ENCODE measurements at regions not wholly inside any gene's neighbourhood (a gene's known extent, or its start where the extent isn't known, plus 50 kb on each side); places are given as distances from the start of the nearest gene placed in this dataset.

- intact Hi-C loops (cut with micrococcal nuclease; ENCODE audit: unreplicated experiment), result no loop called here
- Histone ChIP-seq H3K36me3 (ENCODE audit: insufficient read depth, low read length, poor library complexity, severe bottlenecking) (no peaks in the 10 kb centered on the region), H3K27me3 (replicated peaks; ENCODE audit: insufficient read depth, low read depth, low read length, poor library complexity) (peaks cover 4% of the 10 kb centered on the region), H3K9me3 (ENCODE audit: low read depth, low read length, poor library complexity, severe bottlenecking) (no peaks in the 10 kb centered on the region), H3K27ac (ENCODE audit: low read depth, low read length, poor library complexity, severe bottlenecking) (no peak overlapping the region), H3K4me1 (ENCODE audit: insufficient read depth, low read length, poor library complexity, severe bottlenecking) (no peaks in the 10 kb centered on the region), H3K4me3 (ENCODE audit: low read depth, low read length, poor library complexity, severe bottlenecking) (no peak overlapping the region)
- no peak for TF ChIP-seq EZH2 (IDR thresholded peaks at IDR 0.05; ENCODE audit: borderline replicate concordance, low read depth, low read length, poor library complexity, severe bottlenecking)
- TF ChIP-seq CTCF (conservative IDR thresholded peaks at IDR 0.05; ENCODE audit: low read depth, low read length), result no peak
- BruUV-seq (replicated peaks), result no TSS peak
- ChIA-PET POLR2A (ENCODE audit: low non-redundant PET) (no interaction called here), CTCF (no interaction called here)
- DNase-seq (ENCODE audit: low spot score), result peak; percentile 15
Observed at GRCh38 chr2:120550282-120550681, 185.4 kb upstream of the GLI2 start.

GRCh38 chr2:120550893-120551446 lies 184.7 kb upstream of the GLI2 start:
- ChIA-PET POLR2A (ENCODE audit: low non-redundant PET) (no interaction called here), CTCF (no interaction called here)
- H3K36me3 ChIP-seq (ENCODE audit: insufficient read depth, low read length, poor library complexity, severe bottlenecking), result no peaks in the 10 kb centered on the region
- no peak for TF ChIP-seq CTCF (conservative IDR thresholded peaks at IDR 0.05; ENCODE audit: low read depth, low read length)
- H3K4me3 ChIP-seq (ENCODE audit: low read depth, low read length, poor library complexity, severe bottlenecking), result no peak overlapping the region
- no peaks in the 10 kb centered on the region for H3K9me3 ChIP-seq (ENCODE audit: low read depth, low read length, poor library complexity, severe bottlenecking)
- no TSS peak for BruUV-seq (replicated peaks)
- no peaks in the 10 kb centered on the region for H3K4me1 ChIP-seq (ENCODE audit: insufficient read depth, low read length, poor library complexity, severe bottlenecking)
- peaks cover 4% of the 10 kb centered on the region for H3K27me3 ChIP-seq (replicated peaks; ENCODE audit: insufficient read depth, low read depth, low read length, poor library complexity)
- intact Hi-C loops (cut with micrococcal nuclease; ENCODE audit: unreplicated experiment), result no loop called here
- no peak for DNase-seq (ENCODE audit: low spot score)
- H3K27ac ChIP-seq (ENCODE audit: low read depth, low read length, poor library complexity, severe bottlenecking), result no peak overlapping the region

GRCh38 chr2:120551522-120551921 lies 184.1 kb upstream of the GLI2 start:
- ChIA-PET CTCF (no interaction called here), POLR2A (ENCODE audit: low non-redundant PET) (no interaction called here)
- TF ChIP-seq CTCF (conservative IDR thresholded peaks at IDR 0.05; ENCODE audit: low read depth, low read length) (no peak), EZH2 (IDR thresholded peaks at IDR 0.05; ENCODE audit: borderline replicate concordance, low read depth, low read length, poor library complexity, severe bottlenecking) (no peak)
- no peaks in the 10 kb centered on the region for H3K4me1 ChIP-seq (ENCODE audit: insufficient read depth, low read length, poor library complexity, severe bottlenecking)
- intact Hi-C loops (cut with micrococcal nuclease; ENCODE audit: unreplicated experiment), result no loop called here
- DNase-seq (ENCODE audit: low spot score), result no peak
- H3K4me3 ChIP-seq (ENCODE audit: low read depth, low read length, poor library complexity, severe bottlenecking), result no peak overlapping the region
- BruUV-seq (replicated peaks), result no TSS peak
- no peak overlapping the region for H3K27ac ChIP-seq (ENCODE audit: low read depth, low read length, poor library complexity, severe bottlenecking)
- H3K36me3 ChIP-seq (ENCODE audit: insufficient read depth, low read length, poor library complexity, severe bottlenecking), result no peaks in the 10 kb centered on the region
- H3K27me3 ChIP-seq (replicated peaks; ENCODE audit: insufficient read depth, low read depth, low read length, poor library complexity), result peaks cover 4% of the 10 kb centered on the region
- no peaks in the 10 kb centered on the region for H3K9me3 ChIP-seq (ENCODE audit: low read depth, low read length, poor library complexity, severe bottlenecking)
